NOMO-1 treated with dmso at 0.1 percent for 144 hours (cell line): ENCODE measurements at regions not wholly inside any gene's neighbourhood (a gene's known extent, or its start where the extent isn't known, plus 50 kb on each side); places are given as distances from the start of the nearest gene placed in this dataset.
"Not testable (repeated sequence)": the region's sequence is repeated elsewhere in the genome, so short reads cannot be mapped to it uniquely, and the experiment has no call there.

Experiments
- DNase-seq: peaks from one replicate; lab custom pipeline; 2025; ENCODE audit not compliant: unreplicated experiment; lab: John Stamatoyannopoulos, UW

DNA sequence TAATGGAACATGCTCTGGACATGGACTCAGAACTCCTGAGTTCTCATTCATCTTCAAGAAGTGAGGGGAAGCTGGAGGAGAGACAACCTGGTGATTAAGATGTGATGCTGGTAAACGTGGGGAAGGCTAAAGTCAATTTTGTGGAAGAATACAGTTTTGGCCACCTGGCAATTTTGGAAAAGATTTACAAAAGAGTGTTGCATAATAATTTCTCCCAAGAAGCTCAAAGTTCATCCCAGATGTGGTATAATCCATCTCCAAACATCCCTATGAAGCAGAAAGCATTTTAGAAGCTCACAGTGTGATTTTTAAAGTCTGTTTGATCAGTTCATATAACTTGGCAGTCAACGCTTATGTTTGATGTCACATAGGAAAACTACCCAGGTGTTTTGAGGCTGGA lies 208.7 kb downstream of the LMX1A start:
- no peak for DNase-seq

DNA sequence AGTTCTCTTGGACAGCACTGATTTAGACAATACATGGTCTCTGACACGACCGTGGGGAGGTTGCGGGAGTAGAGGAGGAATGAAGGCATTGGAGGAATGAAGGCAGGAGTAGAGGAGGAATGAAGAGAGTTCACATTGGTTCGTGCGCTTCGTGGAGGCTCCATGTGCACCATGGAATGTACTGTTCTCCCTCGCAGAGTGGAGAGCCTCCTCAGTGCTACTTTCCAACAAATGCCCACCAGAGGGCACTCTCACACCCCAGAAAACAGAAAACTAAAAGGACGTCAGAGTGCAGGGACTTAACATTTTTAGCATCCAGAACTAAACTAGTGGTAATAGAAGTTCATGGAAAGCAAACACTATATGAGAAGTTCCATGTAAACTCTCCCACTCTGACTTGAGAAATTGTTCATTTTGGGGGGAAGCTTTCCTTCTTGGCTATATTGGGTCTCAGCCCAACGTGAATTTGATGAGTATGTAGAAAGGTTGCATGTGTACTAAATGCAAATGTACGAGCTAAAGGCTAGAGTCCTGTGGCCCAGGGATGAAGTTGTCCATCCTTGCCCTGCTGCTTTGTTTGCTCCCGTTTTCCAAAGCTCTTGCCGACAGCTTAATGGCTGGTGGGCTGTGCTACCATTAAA lies 211.6 kb downstream of the LMX1A start:
- no peak for DNase-seq

DNA sequence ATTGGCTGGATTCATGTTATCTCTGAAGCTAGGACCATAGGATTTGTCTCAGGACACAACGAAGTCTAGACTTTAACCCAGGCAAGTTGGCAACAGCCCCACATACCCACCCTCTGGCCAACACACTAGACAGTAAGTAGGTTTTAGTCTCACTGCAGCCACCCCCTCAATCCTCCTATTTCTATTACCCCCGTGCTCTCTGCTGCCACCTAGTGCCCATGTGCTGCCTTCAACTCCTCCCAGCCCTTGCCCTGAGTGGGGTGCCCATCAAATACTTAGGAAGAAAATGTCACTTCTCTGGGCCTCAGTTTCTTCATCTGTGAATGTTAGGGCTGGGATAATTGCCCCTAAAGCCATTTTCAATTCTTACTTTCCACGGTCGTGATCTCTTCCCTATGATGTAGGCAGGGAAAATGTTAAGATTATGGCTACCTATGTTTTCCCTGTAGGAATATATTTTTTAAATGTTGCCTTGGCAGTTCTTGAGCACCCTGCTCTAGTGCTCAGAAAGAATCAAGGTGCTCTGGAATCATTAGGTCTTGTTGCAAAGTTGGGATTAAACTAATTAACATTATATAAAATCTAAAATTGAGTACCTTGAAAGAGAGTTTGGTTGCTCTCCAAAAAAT lies 213.0 kb downstream of the LMX1A start:
- no peak for DNase-seq

DNA sequence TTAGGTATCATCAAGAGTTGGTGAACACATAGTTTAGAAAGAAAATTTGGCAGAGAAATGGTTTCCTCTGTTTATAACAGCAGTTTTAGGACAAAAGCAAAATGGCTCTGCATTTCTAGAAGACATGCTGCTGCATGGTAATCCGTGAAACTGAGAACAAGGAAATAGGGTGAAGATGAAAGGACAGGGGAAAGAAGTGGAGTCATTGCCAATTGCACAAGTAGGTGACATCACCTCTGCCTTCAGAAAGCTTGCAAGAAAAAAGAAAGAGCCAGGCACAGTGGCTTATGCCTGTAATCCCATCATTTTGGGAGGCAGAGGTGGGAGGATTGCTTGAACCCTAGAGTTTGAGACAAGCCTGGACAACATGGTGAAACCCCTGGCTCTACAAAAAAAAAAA lies 217.6 kb downstream of the LMX1A start:
- DNase-seq: no peak

DNA sequence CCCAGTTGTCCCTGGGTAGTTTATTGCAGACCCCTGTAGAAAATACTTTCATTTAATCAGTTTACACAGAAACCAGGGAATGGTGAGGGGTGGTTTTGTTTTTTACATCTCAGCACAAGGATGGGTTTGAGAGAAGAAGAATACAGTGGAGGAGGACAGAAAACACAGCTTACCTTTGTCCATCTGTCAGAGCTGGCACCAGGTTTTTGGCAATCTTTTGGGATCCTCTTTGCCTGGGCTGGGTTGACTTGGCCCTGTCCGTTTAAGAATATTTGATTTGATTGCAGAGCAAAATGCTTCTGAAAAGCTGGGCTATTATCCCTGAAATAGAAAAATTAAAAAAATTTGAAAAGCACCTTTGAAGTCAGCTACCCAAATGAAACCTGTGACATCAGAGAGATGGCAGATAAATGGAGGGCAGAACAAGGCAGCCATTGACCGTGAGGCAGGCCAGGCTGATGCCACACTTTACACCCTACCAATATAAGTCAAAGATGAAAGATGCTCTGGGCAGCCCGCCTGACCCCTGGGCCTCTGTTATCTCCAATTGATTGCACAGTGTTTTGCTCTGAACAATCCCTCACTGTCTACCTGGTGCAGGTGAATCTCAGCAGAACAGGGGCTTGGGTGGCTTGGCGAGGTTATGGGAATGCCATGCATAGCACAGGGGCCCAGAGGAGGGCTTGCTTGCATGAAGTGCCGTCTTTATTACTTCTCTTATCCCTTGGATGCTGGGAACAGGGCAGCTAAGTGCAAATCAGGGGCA lies 218.8 kb downstream of the LMX1A start:
- no peak for DNase-seq

DNA sequence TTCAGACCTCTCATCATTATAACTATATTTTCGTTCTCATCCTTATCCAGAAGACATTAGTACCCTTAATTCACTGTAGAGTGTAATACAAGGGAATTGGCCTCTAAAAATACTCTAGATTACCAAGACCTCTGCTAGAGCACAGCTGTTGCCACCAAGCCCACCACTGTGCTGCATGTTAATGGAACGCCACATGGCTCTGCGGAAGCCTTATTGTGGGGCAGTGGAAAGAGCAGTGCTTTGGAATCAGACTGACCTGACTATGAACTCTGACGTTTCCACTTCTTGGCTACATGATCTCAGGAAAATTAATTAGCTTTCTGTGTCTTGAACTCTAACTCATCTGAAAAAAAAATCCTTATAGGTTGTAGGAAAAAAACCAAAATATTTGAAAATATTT lies 222.1 kb downstream of the LMX1A start:
- no peak for DNase-seq

DNA sequence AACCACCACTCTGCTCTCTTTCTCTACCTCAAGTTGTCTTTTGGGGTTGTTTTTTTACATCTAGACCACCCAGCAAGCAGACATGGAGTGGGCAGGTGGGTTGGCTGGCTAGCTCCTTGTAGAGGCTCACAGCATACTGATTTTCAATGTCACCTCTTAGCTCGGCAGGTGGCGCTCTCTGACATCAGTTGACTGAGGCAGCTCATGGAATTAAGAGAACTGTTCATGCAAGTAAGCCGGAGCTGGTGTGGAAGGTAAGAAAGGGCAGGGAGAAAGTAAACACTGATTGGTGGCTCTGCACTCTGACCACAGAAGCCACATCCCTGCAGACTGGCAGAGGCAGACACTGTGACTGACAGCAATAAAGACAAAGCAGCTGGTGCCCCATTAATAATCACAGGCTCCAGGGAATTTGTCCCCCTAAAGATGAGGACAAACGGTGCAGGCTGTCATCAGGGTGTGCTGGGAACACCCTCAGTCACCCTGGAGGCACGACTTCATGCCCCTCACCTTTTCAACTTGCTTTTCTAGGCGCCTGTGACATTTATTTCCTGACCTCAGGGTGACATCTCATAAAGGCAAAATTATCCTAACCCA lies 226.8 kb downstream of the LMX1A start:
- peak; percentile 12 for DNase-seq

DNA sequence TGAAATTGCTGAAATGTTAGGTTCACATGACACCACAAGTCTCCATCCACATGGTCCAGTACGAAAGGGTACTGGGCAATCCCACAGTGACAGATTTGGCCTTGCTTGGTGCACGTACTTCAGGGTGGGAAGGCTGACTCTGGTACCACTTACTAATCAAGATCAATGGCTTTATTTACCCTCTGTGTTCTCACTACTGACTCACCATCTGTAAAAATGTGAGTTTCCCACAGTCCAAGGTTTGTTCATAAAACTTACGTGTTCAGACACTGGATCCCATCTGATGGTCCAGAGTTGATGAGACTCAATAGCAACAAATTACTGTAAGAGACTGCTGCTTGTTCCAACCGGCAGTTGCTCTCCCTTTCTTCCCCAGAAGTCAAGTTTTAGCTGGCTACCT lies 231.7 kb downstream of the LMX1A start:
- DNase-seq: no peak

DNA sequence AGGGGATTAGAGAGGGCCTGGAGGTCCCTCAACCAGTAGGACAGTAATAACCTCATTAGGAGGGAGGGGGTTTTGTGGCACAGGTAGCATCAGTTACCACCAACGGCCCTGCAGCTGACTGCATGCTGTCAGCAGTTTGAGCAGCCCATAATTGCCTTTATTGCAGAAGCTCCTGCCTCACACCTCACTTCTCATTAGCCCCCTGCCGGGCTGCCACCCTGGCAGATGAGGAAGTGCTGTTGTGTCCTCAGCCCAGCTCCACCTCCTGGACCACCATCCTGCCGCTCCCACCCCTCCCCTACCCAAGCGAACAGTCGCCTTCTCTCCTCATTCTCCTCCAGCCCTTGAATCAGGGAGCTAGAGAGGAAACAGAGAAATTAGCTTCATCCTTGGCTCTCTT lies 237.4 kb downstream of the LMX1A start:
- no peak for DNase-seq

DNA sequence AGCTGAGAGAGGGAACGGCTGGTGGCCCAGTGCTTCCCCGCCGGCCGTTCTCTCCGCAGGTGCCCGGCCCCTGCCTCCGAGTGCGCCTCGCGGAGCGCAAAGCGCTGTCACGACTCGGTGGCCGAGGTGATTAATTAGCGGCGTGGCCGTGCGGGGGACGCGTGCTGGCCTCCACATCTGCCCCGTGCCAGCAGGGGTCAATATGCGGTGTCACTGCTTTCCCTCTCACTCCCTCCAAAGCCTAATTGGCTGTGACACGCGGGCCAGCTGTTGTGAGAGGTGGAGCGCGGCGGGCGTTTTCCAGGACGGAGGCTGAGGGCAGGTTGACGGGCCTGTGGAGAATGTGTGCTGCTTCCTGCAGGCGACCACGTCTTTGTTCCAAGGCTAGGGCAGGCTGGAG lies 239.0 kb downstream of the LMX1A start:
- DNase-seq: no peak

DNA sequence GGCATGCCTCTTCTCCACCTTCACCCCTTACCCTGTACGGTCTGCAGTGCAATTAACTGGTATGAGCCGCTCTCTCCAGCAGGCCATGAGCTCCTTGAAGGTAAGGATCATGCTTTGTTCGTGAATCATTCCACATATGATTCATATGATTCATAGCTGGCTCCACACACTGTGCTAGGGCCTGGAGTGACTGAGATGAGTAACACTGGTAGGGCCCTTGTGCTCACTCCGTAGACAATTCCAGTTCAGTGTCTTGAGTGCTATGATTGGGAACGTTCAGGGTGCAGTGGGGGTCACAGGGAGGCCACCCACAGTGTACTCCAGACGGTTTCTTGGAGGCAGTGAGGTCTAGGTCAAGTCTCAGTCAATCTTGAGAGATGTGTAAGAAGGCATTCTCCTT lies 239.8 kb downstream of the LMX1A start:
- no peak for DNase-seq

DNA sequence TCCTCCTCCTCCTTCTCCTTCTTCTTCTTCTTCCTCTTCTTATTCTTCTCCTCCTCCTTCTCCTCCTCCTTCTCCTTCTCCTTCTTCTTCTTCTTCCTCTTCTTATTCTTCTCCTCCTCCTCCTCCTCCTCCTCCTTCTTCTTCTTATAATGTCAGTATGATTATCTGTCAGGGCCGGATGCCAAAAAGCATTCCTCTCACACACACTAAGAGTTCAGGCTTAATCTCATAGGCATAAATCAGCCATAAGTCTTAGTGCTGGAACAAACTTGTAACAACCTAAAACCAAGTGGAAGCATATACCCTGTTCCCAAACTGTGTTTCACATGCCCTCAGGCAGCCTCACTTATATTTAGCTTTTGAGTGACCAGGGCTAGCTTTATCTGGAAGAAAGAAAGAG lies 240.3 kb downstream of the LMX1A start:
- DNase-seq: no peak

DNA sequence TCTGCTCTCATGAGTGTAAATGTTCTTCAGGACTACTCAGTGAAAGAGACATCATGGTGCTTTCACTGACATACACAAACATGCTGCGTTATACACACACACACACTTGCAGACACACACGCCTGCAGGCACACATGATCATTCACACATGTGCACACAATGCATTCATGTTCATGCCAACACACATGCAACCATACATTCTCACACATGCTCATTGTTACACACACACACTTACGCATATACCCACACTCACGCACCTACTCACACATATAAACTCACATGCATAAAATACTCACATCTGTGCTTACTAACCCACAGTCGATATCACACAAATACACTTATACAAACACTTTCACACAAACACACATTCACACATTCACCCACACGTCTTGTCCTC lies 241.6 kb downstream of the LMX1A start:
- no peak for DNase-seq

DNA sequence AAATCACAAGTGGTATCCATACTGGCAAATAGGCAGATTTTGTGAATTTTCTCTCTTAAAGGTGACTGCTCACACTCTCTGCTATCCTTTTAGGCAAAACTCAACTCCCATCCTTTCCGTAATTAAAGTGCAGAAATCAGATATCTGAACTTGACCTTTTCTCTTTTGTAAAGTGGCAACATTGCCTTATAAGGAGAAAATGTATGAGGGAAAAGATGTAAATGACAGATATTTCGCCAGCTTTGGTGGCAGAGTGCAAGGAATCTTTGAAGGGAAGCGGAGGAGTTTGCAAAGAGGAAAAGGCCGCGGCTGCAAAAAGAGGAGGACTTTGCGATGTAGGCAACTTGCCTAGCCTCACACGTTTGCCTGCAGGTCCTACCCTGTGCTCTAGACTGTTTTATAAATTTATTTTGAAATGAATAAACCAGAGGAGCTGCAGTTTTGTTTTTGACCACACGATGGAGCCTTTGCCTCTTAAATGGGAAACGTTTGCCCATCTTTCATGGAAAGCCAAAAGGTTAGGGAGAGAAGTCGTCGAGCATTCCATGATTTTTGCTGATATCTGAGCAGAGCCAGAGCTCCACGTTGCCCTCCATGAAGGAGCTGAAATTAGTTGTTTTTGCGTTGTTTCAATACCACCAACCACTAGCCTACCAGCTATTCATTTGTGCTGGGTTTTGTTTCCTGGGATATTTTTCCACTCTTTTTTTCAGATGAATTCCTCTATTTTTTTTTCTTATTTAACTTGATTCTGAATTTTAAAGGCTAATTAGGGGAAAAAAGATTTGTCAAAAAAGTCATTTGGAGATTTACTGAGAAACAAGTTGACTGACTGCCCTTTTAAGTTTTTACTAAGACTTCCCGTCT lies 242.3 kb downstream of the LMX1A start:
- DNase-seq: no peak

DNA sequence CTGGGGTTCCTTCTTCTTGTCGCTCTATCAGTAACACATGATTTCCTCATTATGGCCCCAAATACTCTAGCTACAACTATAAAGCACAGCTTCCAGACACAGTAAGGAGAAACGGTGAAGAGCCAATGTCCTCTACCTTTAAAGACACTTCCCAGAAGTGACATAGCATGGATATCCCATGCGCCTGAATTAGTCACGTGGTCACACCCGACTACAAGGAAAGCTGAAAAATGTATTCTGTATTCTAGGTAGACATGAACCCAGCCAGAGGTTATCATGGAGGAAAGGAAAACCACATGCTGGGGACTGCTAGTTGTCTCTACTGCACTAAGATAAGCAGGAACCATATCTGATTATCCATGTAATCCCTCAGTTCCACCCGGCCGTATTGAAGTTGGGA lies 244.3 kb downstream of the LMX1A start:
- DNase-seq: no peak

DNA sequence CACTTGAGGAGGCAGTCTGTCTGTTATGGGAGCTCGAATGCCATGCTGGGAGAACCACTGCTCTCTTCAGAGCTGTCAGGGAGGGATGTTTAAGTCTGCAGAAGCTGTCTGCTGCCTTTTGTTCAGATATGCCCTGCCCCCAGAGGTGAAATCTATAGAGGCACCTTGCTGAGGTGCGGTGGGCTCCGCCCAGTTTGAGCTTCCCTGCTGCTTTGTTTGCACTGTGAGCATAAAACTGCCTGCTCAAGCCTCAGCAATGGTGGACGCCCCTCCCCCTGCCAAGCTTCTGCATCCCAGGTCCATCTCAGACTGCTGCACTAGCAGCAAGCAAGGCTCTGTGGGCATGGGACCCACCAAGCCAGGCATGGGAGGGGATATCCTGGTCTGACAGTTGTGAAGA lies 247.5 kb downstream of the LMX1A start:
- no peak for DNase-seq

DNA sequence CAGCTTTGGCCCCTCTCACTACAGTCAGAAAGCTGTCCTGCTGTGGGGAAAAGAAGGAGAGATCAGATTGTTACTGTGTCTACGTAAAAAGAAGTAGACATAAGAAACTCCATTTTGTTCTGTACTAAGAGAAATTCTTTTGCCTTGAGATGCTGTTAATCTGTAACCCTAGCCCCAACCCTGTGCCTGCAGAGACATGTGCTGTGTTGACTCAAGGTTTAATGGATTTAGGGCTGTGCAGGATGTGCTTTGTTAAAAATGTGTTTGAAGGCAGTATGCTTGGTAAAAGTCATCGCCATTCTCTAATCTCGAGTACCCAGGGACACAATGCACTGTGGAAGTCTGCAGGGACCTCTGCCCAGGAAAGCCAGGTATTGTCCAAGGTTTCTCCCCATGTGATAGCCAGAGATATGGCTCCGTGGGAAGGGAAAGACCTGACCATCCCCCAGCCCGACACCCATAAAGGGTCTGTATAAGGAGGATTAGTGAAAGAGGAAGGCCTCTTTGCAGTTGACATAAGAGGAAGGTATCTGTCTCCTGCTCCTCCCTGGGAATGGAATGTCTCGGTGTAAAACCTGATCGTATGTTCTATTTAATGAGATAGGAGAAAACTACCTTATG lies 263.9 kb downstream of the LMX1A start:
- DNase-seq: not testable (repeated sequence)

DNA sequence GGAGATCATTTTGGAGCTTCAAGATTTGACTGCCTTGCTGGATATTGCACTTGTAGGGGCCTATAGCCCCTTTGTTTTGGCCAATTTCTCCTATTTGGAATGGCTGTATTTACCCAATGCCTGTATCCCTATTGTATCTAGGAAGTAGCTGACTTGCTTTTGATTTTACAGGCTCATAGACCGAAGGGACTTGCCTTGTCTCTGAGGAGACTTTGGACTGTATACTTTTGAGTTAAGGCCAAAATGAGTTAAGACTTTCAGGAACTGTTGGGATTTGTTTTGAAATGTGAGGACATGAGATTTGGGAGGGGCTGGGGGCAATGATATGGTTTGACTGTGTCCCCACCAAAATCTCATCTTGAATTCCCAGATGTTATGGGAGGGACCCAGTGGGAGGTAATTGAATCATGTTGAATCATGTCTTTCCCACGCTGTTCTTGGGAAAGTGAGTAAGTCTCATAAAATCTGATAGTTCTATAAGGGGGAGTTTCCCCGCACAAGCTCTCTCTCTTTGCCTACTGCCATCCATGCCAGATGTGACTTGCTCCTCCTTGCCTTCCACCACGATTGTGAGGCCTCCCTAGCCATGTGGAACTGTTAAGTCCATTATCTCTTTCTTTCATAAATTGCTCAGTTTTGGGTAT lies 276.1 kb downstream of the LMX1A start:
- no peak for DNase-seq

DNA sequence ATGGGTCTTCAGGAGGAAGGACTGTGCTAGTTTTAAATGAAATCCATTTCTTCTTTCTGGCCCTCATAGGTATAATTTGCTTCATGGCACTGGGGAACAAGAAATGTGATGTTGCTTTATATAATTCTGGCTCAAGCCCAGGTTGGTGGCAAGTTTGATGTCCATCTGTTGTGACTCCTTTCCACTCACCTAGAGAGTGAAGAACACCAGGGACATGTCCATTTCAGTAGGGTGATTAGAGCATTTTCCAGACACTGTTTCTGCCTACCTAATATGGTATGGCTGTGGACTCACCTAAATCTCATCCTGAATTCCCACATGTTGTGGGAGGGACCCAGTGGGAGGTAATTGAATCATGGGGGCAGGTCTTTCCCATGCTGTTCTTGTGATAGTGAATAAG lies 278.1 kb downstream of the LMX1A start:
- DNase-seq: no peak

DNA sequence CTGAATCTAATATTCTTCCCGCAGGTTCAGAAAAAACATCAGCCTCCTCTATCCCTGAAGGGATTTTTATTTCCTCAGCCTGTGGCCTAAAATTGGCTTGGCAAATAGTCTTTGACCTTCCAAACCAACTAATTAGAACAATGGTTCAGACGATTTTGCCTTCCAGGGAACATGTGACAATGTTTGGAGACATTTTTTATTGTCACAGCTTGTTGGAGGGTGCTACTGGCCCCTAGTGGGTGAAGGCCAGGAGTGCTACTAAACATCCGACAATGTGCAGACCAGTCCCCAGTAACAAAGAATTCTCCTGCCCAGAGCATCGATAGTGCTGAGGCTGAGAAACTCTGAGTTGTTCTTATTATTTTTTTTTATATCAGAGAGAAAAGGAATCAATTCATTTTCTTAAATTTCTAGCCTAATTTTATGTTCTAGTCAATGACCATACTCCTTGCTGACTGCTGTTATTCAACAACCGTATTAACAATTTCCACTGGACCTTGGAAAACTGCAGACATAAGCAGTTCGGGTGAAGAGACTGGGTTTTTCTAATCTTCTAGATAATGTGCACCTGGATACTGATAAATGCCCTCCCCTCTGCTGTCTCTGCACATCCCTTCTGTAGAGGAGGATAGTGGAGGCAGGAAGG lies 280.7 kb downstream of the LMX1A start:
- DNase-seq: no peak
